HCT116 (cell line): ENCODE measurements at regions not wholly inside any gene's neighbourhood (a gene's known extent, or its start where the extent isn't known, plus 50 kb on each side); places are given as distances from the start of the nearest gene placed in this dataset.

Experiments used
- ATAC-seq: fragments of 200-7000 bp; cut with Tn5 transposase; 2 replicates; pipeline ENCODE4 v1.9.1; 2020; ENCODE audit warnings: mild to moderate bottlenecking, moderate library complexity
- BruUV-seq: library from RNA; stranded (reverse); fragments of 400-500 nt; replicated peaks from 2 replicates; lab custom pipeline; 2021; lab: Mats Ljungman, UMichigan
- CTCF ChIA-PET: fragments of 300-600 bp; sonication (Branson Sonifier 250); formaldehyde crosslinking; loops from one replicate; lab custom pipeline; 2021; ENCODE audit warnings: antibody characterized with exemption; lab: Charles Lee
- POLR2A ChIA-PET: fragments of 300-600, 350-600 bp; sonication (Branson Sonifier 250); formaldehyde crosslinking; loops from one replicate; lab custom pipeline; 2021; ENCODE audit warnings: antibody characterized with exemption; lab: Charles Lee
- RAD21 ChIA-PET, 2 experiments: fragments of 300-600 bp; sonication (Branson Sonifier 250); formaldehyde crosslinking; loops; one replicate each; lab custom pipeline; 2023; ENCODE audit warnings: low total read pairs in 2 of 2; ENCODE audit not compliant: uncharacterized antibody in 2 of 2, unreplicated experiment in 2 of 2, low non-redundant PET in 1 of 2; lab: Charles Lee
- DNase-seq: peaks from one replicate; pipeline ENCODE4 v3.0.0-alpha.2; 2010; ENCODE audit warnings: low read depth, low spot score
- H2AFZ ChIP-seq: fragments of 200-600 bp; shearing (Covaris generic), sonication (generic); 2 replicates; pipeline ENCODE4 v1.6.1; 2017; ENCODE audit warnings: low read depth, mixed run types, mixed read lengths, antibody characterized with exemption, low read length; ENCODE audit not compliant: poor library complexity, severe bottlenecking
- H3K27ac ChIP-seq: 2 replicates; pipeline ENCODE4 v1.5.1; 2012; ENCODE audit warnings: low read depth, low read length
- H3K27me3 ChIP-seq: fragments of 200-600 bp; sonication (generic); 2 replicates; pipeline ENCODE4 v1.6.1; 2016; ENCODE audit warnings: mixed run types, low read length, mixed read lengths; ENCODE audit not compliant: insufficient read depth
- H3K36me3 ChIP-seq, 2 experiments: fragments of 200-500 bp in 1 of 2; fragments of 200-600 bp in 1 of 2; sonication (Bioruptor generic) in 1 of 2; sonication (generic) in 1 of 2; 2 replicates each; pipeline versions ENCODE4 v1.5.1 to v1.6.1; 2014 to 2016; ENCODE audit warnings: low read length in 2 of 2, inconsistent platforms in 1 of 2, mixed read lengths in 1 of 2, mixed run types in 1 of 2; ENCODE audit not compliant: insufficient read depth in 2 of 2, control insufficient read depth in 1 of 2
- H3K4me1 ChIP-seq, 2 experiments: fragments of 200-600 bp in 1 of 2; sonication (generic) in 1 of 2; 2 replicates each; pipeline versions ENCODE4 v1.5.1 to v1.6.1; 2012 to 2017; ENCODE audit warnings: low read length in 2 of 2, inconsistent platforms in 1 of 2, mild to moderate bottlenecking in 1 of 2, mixed read lengths in 1 of 2, mixed run types in 1 of 2, moderate library complexity in 1 of 2; ENCODE audit not compliant: insufficient read depth in 2 of 2, control insufficient read depth in 1 of 2
- H3K4me2 ChIP-seq: fragments of 200-600 bp; sonication (generic); 2 replicates; pipeline ENCODE4 v1.6.1; 2017; ENCODE audit warnings: mixed run types, low read length, mixed read lengths
- H3K4me3 ChIP-seq, 2 experiments: fragments of 200-600 bp in 1 of 2; sonication (generic) in 1 of 2; replicated peaks in 1 of 2; 2 replicates each; pipeline ENCODE4 v1.5.1; 2011 to 2016; ENCODE audit warnings: low read length in 2 of 2, control low read depth in 1 of 2, low read depth in 1 of 2, mild to moderate bottlenecking in 1 of 2, mixed read lengths in 1 of 2, mixed run types in 1 of 2
- H3K79me2 ChIP-seq: fragments of 200-600 bp; sonication (generic); 2 replicates; pipeline ENCODE4 v1.6.1; 2017; ENCODE audit warnings: mild to moderate bottlenecking, mixed run types, low read length, moderate library complexity, mixed read lengths; ENCODE audit not compliant: insufficient read depth
- H3K9ac ChIP-seq: fragments of 200-600 bp; sonication (generic); 2 replicates; pipeline ENCODE4 v1.6.1; 2016; ENCODE audit warnings: low read length, mixed read lengths
- H3K9me2 ChIP-seq: fragments of 200-600 bp; sonication (generic), shearing (Covaris generic); 2 replicates; pipeline ENCODE4 v1.6.1; 2017; ENCODE audit warnings: mixed run types, mild to moderate bottlenecking, moderate library complexity; ENCODE audit not compliant: insufficient read depth
- H3K9me3 ChIP-seq, 2 experiments: fragments of 200-500 bp in 1 of 2; fragments of 200-600 bp in 1 of 2; sonication (Bioruptor generic) in 1 of 2; sonication (generic) in 1 of 2; 2 replicates each; pipeline ENCODE4 v1.6.1; 2014 to 2017; ENCODE audit warnings: low read length in 2 of 2, mixed read lengths in 2 of 2, inconsistent platforms in 1 of 2, low read depth in 1 of 2, mild to moderate bottlenecking in 1 of 2, mixed run types in 1 of 2, moderate library complexity in 1 of 2; ENCODE audit not compliant: control insufficient read depth in 1 of 2, insufficient read depth in 1 of 2
- H4K20me1 ChIP-seq: fragments of 200-600 bp; sonication (generic), shearing (Covaris generic); 2 replicates; pipeline ENCODE4 v1.6.1; 2017; ENCODE audit warnings: mixed run types, mild to moderate bottlenecking, moderate library complexity; ENCODE audit not compliant: insufficient read depth
- CBX3 ChIP-seq: IDR thresholded peaks from 2 replicates; pipeline ENCODE4 v1.6.1; 2012; ENCODE audit warnings: low read depth
- CEBPB ChIP-seq: IDR thresholded peaks from 2 replicates; pipeline ENCODE4 v1.6.1; 2012; ENCODE audit warnings: low read depth
- EGR1 ChIP-seq: IDR thresholded peaks from 2 replicates; pipeline ENCODE4 v1.6.1; 2012; ENCODE audit warnings: low read depth
- EZH2 ChIP-seq: fragments of 200-600 bp; sonication (generic); IDR thresholded peaks from 2 replicates; pipeline ENCODE4 v1.6.1; 2017; ENCODE audit warnings: antibody characterized with exemption, mixed run types
- EZH2phosphoT487 ChIP-seq: fragments of 200-600 bp; IDR thresholded peaks from 2 replicates; pipeline ENCODE4 v1.6.1; 2018; ENCODE audit warnings: antibody characterized with exemption, borderline replicate concordance
- FOSL1 ChIP-seq: IDR thresholded peaks from 2 replicates; pipeline ENCODE4 v1.6.1; 2012; ENCODE audit warnings: low read depth
- JUND ChIP-seq: IDR thresholded peaks from 2 replicates; pipeline ENCODE4 v1.6.1; 2012
- POLR2A ChIP-seq: IDR thresholded peaks from 2 replicates; pipeline ENCODE4 v1.7.0; 2011; ENCODE audit warnings: borderline replicate concordance; ENCODE audit not compliant: insufficient read depth, insufficient read length; ENCODE audit errors: extremely low read depth
- POLR2AphosphoS5 ChIP-seq: IDR thresholded peaks from 2 replicates; pipeline ENCODE4 v1.6.1; 2011; ENCODE audit warnings: mild to moderate bottlenecking, low read depth, low read length, moderate library complexity
- SIN3A ChIP-seq: IDR thresholded peaks from 2 replicates; pipeline ENCODE4 v1.6.1; 2012; ENCODE audit warnings: low read depth
- SP1 ChIP-seq: IDR thresholded peaks from 2 replicates; pipeline ENCODE4 v1.6.1; 2012; ENCODE audit warnings: low read depth
- SRF ChIP-seq: IDR thresholded peaks from 2 replicates; pipeline ENCODE4 v1.6.1; 2012; ENCODE audit warnings: low read depth
- TCF7L2 ChIP-seq: IDR thresholded peaks from 2 replicates; pipeline ENCODE4 v1.7.0; 2011; ENCODE audit warnings: borderline replicate concordance, inconsistent platforms; ENCODE audit not compliant: insufficient read depth, insufficient read length; ENCODE audit errors: extremely low read depth
- YY1 ChIP-seq: IDR thresholded peaks from 2 replicates; pipeline ENCODE4 v1.6.1; 2011; ENCODE audit warnings: low read length, low read depth, moderate library complexity, mild to moderate bottlenecking; ENCODE audit not compliant: insufficient replicate concordance; ENCODE audit errors: extremely low read depth
- ZFX ChIP-seq: fragments of 450-650 bp; IDR thresholded peaks from 2 replicates; pipeline ENCODE4 v1.6.1; 2017
- intact Hi-C: fragments of 100-400 bp; cut with micrococcal nuclease; formaldehyde crosslinking; loops from 2 replicates; pipeline ENCODE4 v1.10.0; 2022
- TF ChIP-seq, protein P1 (sequence below), 3 experiments: fragments of 200-600 bp in 1 of 3; sonication (generic) in 1 of 3; IDR thresholded peaks in 2 of 3; conservative IDR thresholded peaks in 1 of 3; 2 replicates each; pipeline ENCODE4 v1.5.1; 2012 to 2017; ENCODE audit warnings: low read depth in 2 of 3, low read length in 2 of 3, antibody characterized with exemption in 1 of 3, borderline replicate concordance in 1 of 3, control low read depth in 1 of 3, mild to moderate bottlenecking in 1 of 3, mixed read lengths in 1 of 3, mixed run types in 1 of 3, moderate library complexity in 1 of 3; ENCODE audit not compliant: insufficient read depth in 1 of 3
- TF ChIP-seq, protein P2 (sequence below): IDR thresholded peaks from 2 replicates; pipeline ENCODE4 v1.6.1; 2012
- TF ChIP-seq, protein P3 (sequence below): IDR thresholded peaks from 2 replicates; pipeline ENCODE4 v1.6.1; 2012

DNA sequence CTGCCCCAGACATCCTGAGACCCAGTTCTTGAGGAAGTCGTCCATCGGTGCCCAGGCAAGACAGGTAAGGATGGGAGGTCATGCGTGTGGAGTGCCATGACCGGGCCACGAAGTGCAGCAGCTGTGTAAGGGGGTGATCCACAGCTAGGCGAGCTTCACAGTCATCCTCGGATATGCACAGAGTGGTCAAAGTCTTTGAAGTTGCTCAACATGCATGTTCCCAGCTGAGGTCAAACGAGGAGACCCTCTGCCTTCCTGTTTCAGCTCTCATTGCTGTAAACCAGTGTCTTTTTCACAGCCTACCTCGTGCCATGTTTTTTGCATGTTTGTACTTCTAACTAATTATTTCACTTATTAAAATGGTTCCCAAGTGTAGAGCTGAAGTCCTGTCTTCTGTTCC lies 109.9 kb upstream of the TBL1X start:
- intact Hi-C loops, result loop anchor here (10.0 kb wide), 1 partner anchor 350 kb away; no protein-coding TSS in a partner anchor
- Histone ChIP-seq H3K79me2 (no peaks in the 10 kb centered on the region), H3K9me3 (no peaks in the 10 kb centered on the region), H3K4me2 (no peak overlapping the region), H3K27me3 (no peaks in the 10 kb centered on the region), H3K36me3 (no peaks in the 10 kb centered on the region), H3K9ac (no peak overlapping the region), H3K4me3 (no peak overlapping the region), H3K4me1 (peaks cover 5 to 15% of the 10 kb centered on the region in 2 experiments; a peak in 3 of 4 replicates), H3K27ac (no peak overlapping the region), H3K9me2 (no peaks in the 10 kb centered on the region), H4K20me1 (no peaks in the 10 kb centered on the region), H2AFZ (no peak overlapping the region)
- no peak for DNase-seq
- no TSS peak for BruUV-seq
- ATAC-seq, result no peak
- TF ChIP-seq TCF7L2, result no peak
- no peak for TF ChIP-seq SRF
- no peak for TF ChIP-seq ZFX
- ChIA-PET RAD21 (no interaction called here), CTCF (no interaction called here), POLR2A (no interaction called here)

DNA sequence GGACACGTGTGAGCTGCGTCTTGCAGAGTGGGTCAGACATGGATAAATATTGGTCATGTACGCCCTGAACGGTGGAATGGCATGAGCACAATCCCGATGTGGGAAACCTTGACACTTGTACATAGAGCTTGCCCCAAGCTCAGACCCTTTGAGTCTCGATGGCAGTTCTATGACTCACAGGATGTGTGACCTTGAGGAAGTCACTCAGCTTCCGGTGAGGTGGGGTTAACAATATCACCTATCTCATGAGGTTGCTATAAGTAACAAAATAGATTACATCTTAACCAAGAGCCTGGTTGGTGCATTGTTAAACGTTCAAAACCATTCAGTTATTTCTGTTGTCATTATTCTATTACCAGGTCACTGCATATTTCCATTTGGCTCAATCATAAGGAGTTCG lies 109.1 kb upstream of the TBL1X start:
- intact Hi-C loops, result loop anchor here (10.0 kb wide), 1 partner anchor 349 kb away; no protein-coding TSS in a partner anchor
- RAD21 ChIA-PET, result no interaction called here
- Histone ChIP-seq H3K9me2 (no peaks in the 10 kb centered on the region), H3K27ac (no peak overlapping the region), H2AFZ (no peak overlapping the region), H3K4me2 (no peak overlapping the region), H3K36me3 (no peaks in the 10 kb centered on the region), H3K79me2 (no peaks in the 10 kb centered on the region), H3K9me3 (no peaks in the 10 kb centered on the region), H3K4me3 (no peak overlapping the region), H4K20me1 (no peaks in the 10 kb centered on the region), H3K9ac (no peak overlapping the region), H3K27me3 (no peaks in the 10 kb centered on the region), H3K4me1 (peaks cover 5 to 15% of the 10 kb centered on the region in 2 experiments; a peak in 3 of 4 replicates)
- TF ChIP-seq POLR2A (no peak), POLR2AphosphoS5 (no peak), SIN3A (no peak), YY1 (no peak), SRF (no peak), EZH2phosphoT487 (no peak), CEBPB (no peak), EGR1 (no peak), EZH2 (no peak), SP1 (no peak), ZFX (no peak), TCF7L2 (no peak), FOSL1 (no peak), CBX3 (no peak), JUND (no peak)
- TF ChIP-seq, protein P1, sequence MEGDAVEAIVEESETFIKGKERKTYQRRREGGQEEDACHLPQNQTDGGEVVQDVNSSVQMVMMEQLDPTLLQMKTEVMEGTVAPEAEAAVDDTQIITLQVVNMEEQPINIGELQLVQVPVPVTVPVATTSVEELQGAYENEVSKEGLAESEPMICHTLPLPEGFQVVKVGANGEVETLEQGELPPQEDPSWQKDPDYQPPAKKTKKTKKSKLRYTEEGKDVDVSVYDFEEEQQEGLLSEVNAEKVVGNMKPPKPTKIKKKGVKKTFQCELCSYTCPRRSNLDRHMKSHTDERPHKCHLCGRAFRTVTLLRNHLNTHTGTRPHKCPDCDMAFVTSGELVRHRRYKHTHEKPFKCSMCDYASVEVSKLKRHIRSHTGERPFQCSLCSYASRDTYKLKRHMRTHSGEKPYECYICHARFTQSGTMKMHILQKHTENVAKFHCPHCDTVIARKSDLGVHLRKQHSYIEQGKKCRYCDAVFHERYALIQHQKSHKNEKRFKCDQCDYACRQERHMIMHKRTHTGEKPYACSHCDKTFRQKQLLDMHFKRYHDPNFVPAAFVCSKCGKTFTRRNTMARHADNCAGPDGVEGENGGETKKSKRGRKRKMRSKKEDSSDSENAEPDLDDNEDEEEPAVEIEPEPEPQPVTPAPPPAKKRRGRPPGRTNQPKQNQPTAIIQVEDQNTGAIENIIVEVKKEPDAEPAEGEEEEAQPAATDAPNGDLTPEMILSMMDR (IDR thresholded peaks at IDR 0.05 in 2 of 3, conservative IDR thresholded peaks at IDR 0.05 in 1 of 3; ENCODE audit: borderline replicate concordance in 1 of 3, insufficient read depth in 1 of 3, low read depth in 2 of 3, low read length in 2 of 3), result no peak
- TF ChIP-seq, protein P2, sequence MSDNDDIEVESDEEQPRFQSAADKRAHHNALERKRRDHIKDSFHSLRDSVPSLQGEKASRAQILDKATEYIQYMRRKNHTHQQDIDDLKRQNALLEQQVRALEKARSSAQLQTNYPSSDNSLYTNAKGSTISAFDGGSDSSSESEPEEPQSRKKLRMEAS, result no peak
- TF ChIP-seq, protein P3, sequence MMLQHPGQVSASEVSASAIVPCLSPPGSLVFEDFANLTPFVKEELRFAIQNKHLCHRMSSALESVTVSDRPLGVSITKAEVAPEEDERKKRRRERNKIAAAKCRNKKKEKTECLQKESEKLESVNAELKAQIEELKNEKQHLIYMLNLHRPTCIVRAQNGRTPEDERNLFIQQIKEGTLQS, result no peak
- POLR2A ChIA-PET, result no interaction called here
- BruUV-seq, result no TSS peak
- ATAC-seq (no peak), DNase-seq (no peak)
- CTCF ChIA-PET, result no interaction called here
